Bone marrow (tissue), 2 donors: ENCODE measurements at regions not wholly inside any gene's neighbourhood (a gene's known extent, or its start where the extent isn't known, plus 50 kb on each side); places are given as distances from the start of the nearest gene placed in this dataset.
"Not testable (repeated sequence)": the region's sequence is repeated elsewhere in the genome, so short reads cannot be mapped to it uniquely, and the experiment has no call there.

ENCODE experiments used
- DNase-seq, 2 donors: peaks; one replicate each; lab custom pipeline; 2025; lab: John Stamatoyannopoulos, UW

- no peak for DNase-seq
Observed at GRCh38 chr3:187536185-187536584, 134.0 kb downstream of the SST start.

- no peak for DNase-seq
Observed at GRCh38 chr3:187533797-187534196, 136.4 kb downstream of the SST start.

GRCh38 chr3:187531831-187532230 lies 138.4 kb downstream of the SST start:
- DNase-seq = no peak

- DNase-seq = no peak
Observed at GRCh38 chr3:187522890-187523289, 147.3 kb downstream of the SST start.

GRCh38 chr3:187522293-187522692 lies 147.9 kb downstream of the SST start:
- no peak for DNase-seq

- DNase-seq = no peak
Observed at GRCh38 chr3:187521546-187521945, 148.6 kb downstream of the SST start.

GRCh38 chr3:187520027-187520945 lies 149.9 kb downstream of the SST start:
- no peak for DNase-seq

GRCh38 chr3:187519428-187519890 lies 150.7 kb downstream of the SST start:
- no peak for DNase-seq

GRCh38 chr3:187518616-187519015 lies 150.4 kb downstream of the RTP4 start:
- no peak for DNase-seq

- no peak for DNase-seq
Observed at GRCh38 chr3:187518207-187518606, 150.0 kb downstream of the RTP4 start.

- DNase-seq = no peak
Observed at GRCh38 chr3:187516446-187517185, 148.4 kb downstream of the RTP4 start.

- no peak for DNase-seq
Observed at GRCh38 chr3:187507905-187508304, 139.7 kb downstream of the RTP4 start.

- DNase-seq = no peak
Observed at GRCh38 chr3:187507266-187507665, 139.1 kb downstream of the RTP4 start.

- no peak for DNase-seq
Observed at GRCh38 chr3:187504435-187504834, 136.2 kb downstream of the RTP4 start.

- no peak for DNase-seq
Observed at GRCh38 chr3:187498211-187498724, 130.1 kb downstream of the RTP4 start.

- DNase-seq = no peak
Observed at GRCh38 chr3:187497052-187497451, 128.9 kb downstream of the RTP4 start.

GRCh38 chr3:187494056-187494455 lies 125.9 kb downstream of the RTP4 start:
- DNase-seq = not testable (repeated sequence)

- DNase-seq = no peak
Observed at GRCh38 chr3:187491371-187491770, 123.2 kb downstream of the RTP4 start.

GRCh38 chr3:187490366-187490765 lies 122.2 kb downstream of the RTP4 start:
- DNase-seq = no peak

- DNase-seq = no peak
Observed at GRCh38 chr3:187484547-187485295, 116.5 kb downstream of the RTP4 start.

GRCh38 chr3:187481426-187481825 lies 113.2 kb downstream of the RTP4 start:
- no peak for DNase-seq

- not testable (repeated sequence) for DNase-seq
Observed at GRCh38 chr3:187475613-187476012, 107.4 kb downstream of the RTP4 start.
